ENCODE measurements at regions not wholly inside any gene's neighbourhood (a gene's known extent, or its start where the extent isn't known, plus 50 kb on each side); places are given as distances from the start of the nearest gene placed in this dataset.

GRCh38 chr4:171646984-171647383 is 166.2 kb upstream of the GALNTL6 start:
- ChIA-PET CTCF (no interaction called here), POLR2A (no interaction called here)
- Mint-ChIP-seq H3K27ac (ENCODE audit: low read depth, unreplicated experiment) (no peak overlapping the region), H3K36me3 (ENCODE audit: insufficient read depth, unreplicated experiment) (no peaks in the 10 kb centered on the region), H3K4me3 (ENCODE audit: unreplicated experiment) (no peak overlapping the region), H3K4me1 (ENCODE audit: insufficient read depth, unreplicated experiment) (no peaks in the 10 kb centered on the region), H3K27me3 (ENCODE audit: insufficient read depth, unreplicated experiment) (peaks cover 56% of the 10 kb centered on the region), H3K9me3 (ENCODE audit: unreplicated experiment) (no peaks in the 10 kb centered on the region)
- no peak for DNase-seq (ENCODE audit: unreplicated experiment)
- intact Hi-C loops (cut with micrococcal nuclease): no loop called here
- TF ChIP-seq CTCF (IDR thresholded peaks at IDR 0.05; ENCODE audit: unreplicated experiment): no peak
- no TSS peak for BruUV-seq (replicated peaks)

- intact Hi-C loops (cut with micrococcal nuclease): no loop called here
- Mint-ChIP-seq H3K27ac (ENCODE audit: low read depth, unreplicated experiment) (no peak overlapping the region), H3K9me3 (ENCODE audit: unreplicated experiment) (no peaks in the 10 kb centered on the region), H3K27me3 (ENCODE audit: insufficient read depth, unreplicated experiment) (peaks cover 41% of the 10 kb centered on the region), H3K36me3 (ENCODE audit: insufficient read depth, unreplicated experiment) (no peaks in the 10 kb centered on the region), H3K4me3 (ENCODE audit: unreplicated experiment) (no peak overlapping the region), H3K4me1 (ENCODE audit: insufficient read depth, unreplicated experiment) (no peaks in the 10 kb centered on the region)
- no peak for DNase-seq (ENCODE audit: unreplicated experiment)
- no TSS peak for BruUV-seq (replicated peaks)
- CTCF ChIA-PET: no interaction called here
- POLR2A ChIA-PET: no interaction called here
- no peak for TF ChIP-seq CTCF (IDR thresholded peaks at IDR 0.05; ENCODE audit: unreplicated experiment)
Measured at GRCh38 chr4:171644430-171645057, 168.7 kb upstream of the GALNTL6 start.

- CTCF ChIA-PET: no interaction called here
- H3K4me3 Mint-ChIP-seq (ENCODE audit: unreplicated experiment): no peak overlapping the region
- POLR2A ChIA-PET: no interaction called here
- BruUV-seq (replicated peaks): no TSS peak
- intact Hi-C loops (cut with micrococcal nuclease): no loop called here
- no peak for DNase-seq (ENCODE audit: unreplicated experiment)
- no peaks in the 10 kb centered on the region for H3K9me3 Mint-ChIP-seq (ENCODE audit: unreplicated experiment)
- H3K36me3 Mint-ChIP-seq (ENCODE audit: insufficient read depth, unreplicated experiment): no peaks in the 10 kb centered on the region
- peaks cover 13% of the 10 kb centered on the region for H3K27me3 Mint-ChIP-seq (ENCODE audit: insufficient read depth, unreplicated experiment)
- no peaks in the 10 kb centered on the region for H3K4me1 Mint-ChIP-seq (ENCODE audit: insufficient read depth, unreplicated experiment)
- no peak overlapping the region for H3K27ac Mint-ChIP-seq (ENCODE audit: low read depth, unreplicated experiment)
- TF ChIP-seq CTCF (IDR thresholded peaks at IDR 0.05; ENCODE audit: unreplicated experiment): no peak
Measured at GRCh38 chr4:171639540-171639939, 173.7 kb upstream of the GALNTL6 start.

- no peaks in the 10 kb centered on the region for H3K4me1 Mint-ChIP-seq (ENCODE audit: insufficient read depth, unreplicated experiment)
- peaks cover 31% of the 10 kb centered on the region for H3K27me3 Mint-ChIP-seq (ENCODE audit: insufficient read depth, unreplicated experiment)
- no peaks in the 10 kb centered on the region for H3K9me3 Mint-ChIP-seq (ENCODE audit: unreplicated experiment)
- POLR2A ChIA-PET: interaction anchor here (0.6 kb wide), 1 partner anchor 592 kb away, joined by 3 read pairs; no protein-coding TSS in a partner anchor
- no TSS peak for BruUV-seq (replicated peaks)
- TF ChIP-seq CTCF (IDR thresholded peaks at IDR 0.05; ENCODE audit: unreplicated experiment): no peak
- intact Hi-C loops (cut with micrococcal nuclease): no loop called here
- H3K27ac Mint-ChIP-seq (ENCODE audit: low read depth, unreplicated experiment): no peak overlapping the region
- H3K36me3 Mint-ChIP-seq (ENCODE audit: insufficient read depth, unreplicated experiment): no peaks in the 10 kb centered on the region
- H3K4me3 Mint-ChIP-seq (ENCODE audit: unreplicated experiment): no peak overlapping the region
- DNase-seq (ENCODE audit: unreplicated experiment): peak; percentile 28
- CTCF ChIA-PET: interaction anchor here (0.7 to 1.2 kb wide), 3 partner anchors 11 to 20 kb away, joined by 3 read pairs; no protein-coding TSS in a partner anchor
Measured at GRCh38 chr4:171636606-171637005, 176.6 kb upstream of the GALNTL6 start.
